ENCODE measurements at regions not wholly inside any gene's neighbourhood (a gene's known extent, or its start where the extent isn't known, plus 50 kb on each side); places are given as distances from the start of the nearest gene placed in this dataset.
"Not testable (repeated sequence)": the region's sequence is repeated elsewhere in the genome, so short reads cannot be mapped to it uniquely, and the experiment has no call there.

GRCh38 chr15:26066896-26067295 lies 203.8 kb upstream of the ATP10A start:
- no peak for DNase-seq

- DNase-seq = no peak
Observed at GRCh38 chr15:26065723-26066122, 202.6 kb upstream of the ATP10A start.

- no peak for DNase-seq
Observed at GRCh38 chr15:26061248-26061647, 198.1 kb upstream of the ATP10A start.

- DNase-seq = not testable (repeated sequence)
Observed at GRCh38 chr15:26056766-26057165, 193.6 kb upstream of the ATP10A start.

GRCh38 chr15:26051761-26052675 lies 188.9 kb upstream of the ATP10A start:
- DNase-seq = no peak

- no peak for DNase-seq
Observed at GRCh38 chr15:26050984-26051383, 187.9 kb upstream of the ATP10A start.

- no peak for DNase-seq
Observed at GRCh38 chr15:26049900-26050657, 187.0 kb upstream of the ATP10A start.

GRCh38 chr15:26048669-26049068 lies 185.5 kb upstream of the ATP10A start:
- no peak for DNase-seq

GRCh38 chr15:26045516-26045915 lies 182.4 kb upstream of the ATP10A start:
- DNase-seq = no peak

GRCh38 chr15:26043018-26043417 lies 179.9 kb upstream of the ATP10A start:
- no peak for DNase-seq

- DNase-seq = no peak
Observed at GRCh38 chr15:26038693-26039092, 175.6 kb upstream of the ATP10A start.

- DNase-seq = no peak
Observed at GRCh38 chr15:26037369-26037768, 174.2 kb upstream of the ATP10A start.

GRCh38 chr15:26033493-26033892 lies 170.4 kb upstream of the ATP10A start:
- no peak for DNase-seq

- no peak for DNase-seq
Observed at GRCh38 chr15:26032162-26032846, 169.2 kb upstream of the ATP10A start.

GRCh38 chr15:26029586-26029985 lies 166.5 kb upstream of the ATP10A start:
- not testable (repeated sequence) for DNase-seq

GRCh38 chr15:26029146-26029545 lies 166.0 kb upstream of the ATP10A start:
- DNase-seq = no peak

- DNase-seq = no peak
Observed at GRCh38 chr15:26028086-26028740, 165.1 kb upstream of the ATP10A start.

GRCh38 chr15:26026671-26027070 lies 163.5 kb upstream of the ATP10A start:
- not testable (repeated sequence) for DNase-seq

- no peak for DNase-seq
Observed at GRCh38 chr15:26024241-26024640, 161.1 kb upstream of the ATP10A start.

GRCh38 chr15:26023691-26024090 lies 160.6 kb upstream of the ATP10A start:
- no peak for DNase-seq

GRCh38 chr15:26023231-26023630 lies 160.1 kb upstream of the ATP10A start:
- no peak for DNase-seq

GRCh38 chr15:26020871-26021270 lies 157.7 kb upstream of the ATP10A start:
- DNase-seq = no peak

GRCh38 chr15:26017665-26018064 lies 154.5 kb upstream of the ATP10A start:
- no peak for DNase-seq

Data from NCI-H510A treated with DMSO at 0.1 percent for 48 hours (cell line).